Bone marrow (tissue), 2 donors: ENCODE measurements at regions not wholly inside any gene's neighbourhood (a gene's known extent, or its start where the extent isn't known, plus 50 kb on each side); places are given as distances from the start of the nearest gene placed in this dataset.
"Not testable (repeated sequence)": the region's sequence is repeated elsewhere in the genome, so short reads cannot be mapped to it uniquely, and the experiment has no call there.

Source experiments
- DNase-seq, 2 donors: peaks; one replicate each; lab custom pipeline; 2025; lab: John Stamatoyannopoulos, UW

DNA sequence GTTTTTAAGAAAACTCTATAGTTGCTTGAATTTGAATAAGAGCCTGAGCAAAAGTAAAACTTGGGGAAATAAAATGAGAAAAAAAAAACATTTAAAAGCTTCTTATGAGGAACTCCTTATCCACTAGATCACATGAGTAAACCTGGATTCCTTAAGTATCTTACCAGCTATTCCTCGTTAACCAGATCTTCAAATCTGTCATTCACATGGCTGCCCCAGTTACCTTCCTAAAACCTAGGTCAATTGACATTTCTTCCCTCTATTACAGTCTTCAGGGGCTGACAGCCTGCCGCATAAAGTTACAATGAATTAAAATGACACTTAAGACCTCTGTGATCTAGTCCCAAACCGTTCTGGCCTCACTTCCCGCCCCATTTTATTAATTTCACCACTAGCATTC, 583.6 kb downstream of the NR2F2 start:
- no peak for DNase-seq

DNA sequence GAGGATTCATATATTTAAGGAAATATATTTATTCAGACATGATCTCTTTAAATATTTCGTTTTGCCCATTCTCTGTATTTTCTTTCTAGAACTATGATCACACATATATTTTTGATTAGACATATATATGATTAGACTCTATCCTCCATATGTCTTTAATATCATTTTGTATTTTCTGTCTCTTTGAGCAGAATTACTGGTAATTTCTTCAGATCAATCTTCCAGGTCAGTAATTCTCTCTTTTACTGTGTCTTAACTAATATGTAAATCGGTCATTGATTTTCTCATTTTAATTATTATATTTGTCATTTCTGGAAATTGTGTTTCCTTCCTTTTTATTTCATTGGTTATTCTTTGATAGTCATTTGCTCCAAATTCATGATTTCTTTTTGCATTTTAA, 586.2 kb downstream of the NR2F2 start:
- no peak for DNase-seq

DNA sequence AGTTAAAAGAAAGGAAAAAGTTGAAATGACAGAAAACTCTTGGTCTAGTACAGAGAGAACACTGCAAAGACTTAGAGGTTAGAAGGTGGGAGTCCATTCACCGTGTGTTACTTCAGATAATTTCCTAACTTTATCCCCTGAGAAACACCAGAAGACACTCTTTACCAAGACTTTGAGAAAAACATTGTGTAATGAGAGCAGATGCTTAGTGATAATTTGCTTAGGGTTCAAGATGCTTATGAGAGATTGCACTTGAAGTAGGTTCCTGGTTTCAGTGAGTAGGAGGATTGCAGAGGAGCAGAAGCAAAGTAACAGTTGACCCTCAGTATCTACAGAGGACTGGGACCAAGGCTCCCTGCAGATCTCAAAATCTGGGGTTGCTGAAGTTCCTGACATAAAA, 594.1 kb downstream of the NR2F2 start:
- no peak for DNase-seq

DNA sequence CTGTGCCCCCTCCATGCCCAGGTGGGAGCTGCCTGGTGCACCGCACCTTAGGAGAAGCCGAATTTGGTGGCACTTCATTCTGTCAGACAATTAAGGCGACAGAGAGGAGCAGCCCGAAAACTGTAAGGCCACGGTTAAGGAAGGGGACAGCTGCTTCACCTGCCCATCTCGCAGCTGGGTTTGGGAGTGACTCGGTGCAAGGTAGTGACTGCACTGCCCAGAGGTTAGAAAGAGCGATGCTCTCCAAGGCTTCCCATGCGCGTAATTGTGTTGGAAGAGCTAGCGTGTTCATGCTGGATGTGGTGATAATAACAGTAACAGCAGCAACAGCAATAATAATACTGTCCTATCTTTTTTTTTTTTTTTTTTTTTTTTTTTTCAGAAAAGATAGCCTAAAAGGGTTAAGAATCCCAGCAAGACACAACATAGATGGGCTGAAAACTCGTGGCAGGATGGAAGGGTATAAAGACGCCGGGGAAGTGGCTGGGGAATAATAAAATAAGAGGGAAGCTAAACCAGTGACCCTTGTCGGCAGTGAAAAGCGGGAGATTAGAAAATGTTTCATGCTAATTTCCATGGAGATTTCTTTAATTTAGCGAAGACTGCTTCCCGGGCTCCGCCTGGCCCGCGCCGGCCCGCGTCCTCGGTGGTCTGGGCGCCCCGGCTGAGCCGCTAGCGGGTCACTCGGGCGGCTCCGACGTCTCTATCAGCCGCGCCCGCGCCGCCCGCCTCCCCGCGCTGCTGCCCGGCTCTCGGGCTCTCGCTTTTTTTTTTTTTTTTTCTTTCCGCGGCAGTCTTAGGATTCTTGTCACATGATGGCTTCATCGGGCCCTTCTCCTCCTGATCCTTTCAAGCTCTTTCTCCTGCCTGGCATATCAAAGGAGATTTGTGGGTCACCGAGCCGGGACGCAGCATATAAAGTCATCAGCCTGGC, 617.1 kb downstream of the NR2F2 start:
- no peak for DNase-seq

DNA sequence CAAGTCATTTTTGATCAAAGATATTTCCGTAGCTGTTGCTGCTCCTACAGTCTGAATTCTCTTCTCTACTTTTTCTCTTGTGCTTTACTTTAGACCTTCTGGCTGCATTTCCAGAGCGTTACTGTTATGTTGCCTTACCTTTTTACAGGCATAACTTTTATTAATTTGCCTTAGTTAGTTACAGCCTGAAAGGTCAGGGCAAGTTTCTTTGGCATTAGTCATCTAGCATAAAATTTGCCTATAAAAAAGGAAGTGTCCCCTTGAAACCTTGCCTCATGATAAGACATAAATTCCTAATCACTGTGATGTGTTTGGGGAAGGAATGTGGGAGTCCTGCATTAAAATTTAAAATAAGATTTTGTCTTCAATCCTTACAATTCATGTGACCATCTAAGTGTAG, 618.5 kb downstream of the NR2F2 start:
- no peak for DNase-seq

DNA sequence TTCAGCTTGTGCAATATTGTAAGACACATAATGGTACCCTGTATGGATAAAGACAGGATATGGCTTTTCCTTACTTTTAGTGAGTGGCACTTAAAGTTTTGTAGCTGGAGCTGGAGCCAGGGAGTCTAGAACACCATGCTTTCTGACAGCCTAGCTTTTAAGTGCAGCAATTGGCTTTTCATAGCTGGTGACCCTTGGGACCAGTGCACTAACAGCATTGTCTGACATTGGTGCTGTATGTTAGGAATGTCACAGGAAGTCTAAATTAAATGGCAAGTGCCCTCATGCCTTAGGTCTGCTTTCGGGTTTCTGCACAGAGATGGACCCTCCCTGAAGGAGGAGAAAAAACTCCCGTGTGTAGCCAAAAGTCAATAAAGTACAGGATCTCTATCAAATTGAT, 628.2 kb downstream of the NR2F2 start:
- DNase-seq: no peak

DNA sequence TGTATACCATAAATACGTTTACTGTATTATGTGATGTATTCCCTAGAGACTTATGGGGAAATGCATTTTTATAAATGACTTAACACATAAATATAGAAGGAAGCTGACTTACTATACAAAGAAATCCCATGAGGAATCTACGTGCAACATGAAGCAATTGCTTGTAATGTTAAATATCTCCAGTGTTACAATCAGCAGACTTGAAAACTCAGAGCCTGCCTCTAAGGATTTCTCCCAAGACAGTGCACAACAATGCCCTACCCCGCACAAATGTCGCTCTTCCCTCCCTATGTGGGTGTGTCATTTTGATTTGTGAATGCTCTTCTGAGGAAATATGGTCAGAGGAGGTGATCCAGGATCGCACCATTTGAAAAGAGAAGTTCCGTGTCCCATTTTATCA, 629.0 kb downstream of the NR2F2 start:
- DNase-seq: no peak

DNA sequence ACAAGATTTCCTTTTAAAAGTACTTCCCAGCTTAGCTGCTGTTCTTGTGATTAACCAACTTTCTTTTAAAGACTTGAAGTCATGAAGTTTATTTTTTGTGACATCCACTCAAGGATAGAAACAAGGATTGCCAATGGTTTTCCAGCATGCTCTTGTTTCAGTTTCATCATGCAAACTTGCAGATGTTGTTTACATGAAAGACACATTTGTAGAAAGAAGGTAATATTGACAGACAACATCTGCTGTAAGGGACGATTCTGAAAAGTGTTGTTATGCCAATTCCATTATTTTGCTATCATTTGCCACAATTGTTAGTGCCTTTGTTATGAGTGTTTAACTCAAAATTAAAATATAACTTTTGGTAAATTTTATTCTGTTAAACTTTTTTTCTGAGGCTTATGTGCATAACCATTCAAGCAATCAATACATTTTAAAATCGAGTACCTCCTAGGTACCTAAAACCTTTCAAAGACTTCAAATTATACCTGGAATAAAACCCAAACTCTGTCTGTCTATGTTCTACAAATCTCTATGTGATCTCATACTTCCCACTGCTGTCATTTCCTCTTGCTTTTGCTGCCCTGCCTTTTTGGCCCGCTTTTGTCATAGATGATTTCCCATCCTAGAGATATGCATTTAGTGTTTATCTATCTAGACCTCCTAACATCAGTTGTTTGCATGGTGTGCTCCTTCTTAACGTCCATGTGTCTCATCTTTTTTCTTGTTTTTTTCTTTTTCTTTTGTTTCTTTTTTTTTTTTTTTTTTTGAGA, 630.4 kb downstream of the NR2F2 start:
- DNase-seq: no peak

DNA sequence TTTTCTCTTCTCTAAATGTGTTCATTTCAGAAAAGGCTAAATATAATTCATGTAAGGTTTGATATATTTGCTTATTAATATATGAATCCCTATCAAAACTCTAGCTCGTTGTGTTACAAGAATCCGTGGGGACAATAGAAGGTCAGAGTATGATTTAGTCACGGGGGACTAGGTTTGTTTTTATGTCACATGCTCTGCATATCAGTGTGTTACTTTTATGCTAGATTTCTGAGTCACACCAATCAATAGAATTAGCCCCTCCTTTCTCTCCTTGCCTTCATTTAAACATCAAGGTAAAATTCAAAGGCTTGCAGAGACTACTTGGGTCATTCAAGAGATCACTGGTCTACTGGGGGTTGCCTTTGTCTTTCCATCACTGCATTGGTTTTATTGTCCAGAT, 636.1 kb downstream of the NR2F2 start:
- DNase-seq: no peak

DNA sequence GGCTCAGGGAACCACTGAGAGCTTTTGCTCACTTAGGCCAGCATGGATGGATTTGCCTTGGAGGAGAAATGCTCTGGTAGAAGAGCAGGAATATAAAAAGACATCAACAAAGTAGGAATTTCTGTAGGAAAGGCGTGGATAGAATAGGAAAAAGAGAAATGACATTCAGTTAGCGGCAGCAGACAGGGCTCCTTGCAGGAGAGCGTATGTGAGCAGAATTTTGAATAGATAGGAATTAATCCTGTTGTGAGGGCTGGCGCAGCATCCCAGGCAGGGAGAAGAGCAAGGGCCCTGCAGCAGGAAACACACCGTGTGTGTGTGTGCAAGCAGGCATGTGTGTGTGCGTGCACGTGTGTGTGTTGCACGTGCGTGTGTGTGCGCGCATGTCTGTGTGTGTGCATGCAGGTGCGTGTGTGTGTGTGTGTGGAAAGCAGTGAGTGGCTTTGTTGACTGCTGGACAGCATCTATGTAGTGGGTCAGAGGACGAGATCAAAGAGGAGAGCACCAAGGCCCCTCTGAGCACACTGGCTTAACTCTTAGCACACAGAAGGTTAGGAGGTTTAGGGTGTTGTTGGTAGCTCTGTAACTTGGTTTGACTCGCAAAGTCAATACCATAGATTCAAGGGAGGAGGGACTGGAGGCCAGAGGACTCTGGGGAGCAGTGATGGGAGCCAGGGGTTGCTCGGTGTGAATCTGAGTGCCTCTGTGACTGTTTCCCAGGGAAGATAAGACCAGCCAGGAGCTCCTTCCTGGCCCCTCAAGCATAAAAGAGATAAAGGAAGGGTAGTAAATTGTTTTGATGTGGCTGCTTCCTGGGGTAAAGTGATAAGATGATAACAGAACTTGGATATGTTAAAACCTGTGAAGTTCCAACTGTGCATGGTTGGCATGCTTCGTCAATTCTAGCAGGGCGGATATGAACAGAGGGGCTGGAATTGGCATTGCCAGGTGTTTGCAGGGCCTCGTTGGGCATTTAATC, 639.5 kb downstream of the NR2F2 start:
- DNase-seq: no peak

DNA sequence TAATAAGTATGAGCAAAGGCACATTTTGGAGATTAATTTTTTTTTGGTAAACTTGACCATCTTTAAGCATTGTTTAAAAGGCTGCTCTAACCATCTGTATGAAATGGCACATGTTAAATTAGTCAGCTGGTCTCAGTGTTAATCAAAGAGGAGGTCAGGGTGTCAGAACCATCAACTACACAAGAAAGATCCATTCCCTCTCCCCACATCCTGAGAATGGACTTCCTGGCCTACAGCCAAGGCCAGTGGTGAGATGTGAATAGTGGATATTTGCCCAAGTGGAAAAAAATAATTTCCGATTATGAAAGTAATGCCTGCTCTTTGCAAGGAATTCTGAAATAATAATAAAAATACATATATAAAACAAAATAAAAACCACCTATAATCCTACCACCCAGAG, 641.7 kb downstream of the NR2F2 start:
- no peak for DNase-seq

DNA sequence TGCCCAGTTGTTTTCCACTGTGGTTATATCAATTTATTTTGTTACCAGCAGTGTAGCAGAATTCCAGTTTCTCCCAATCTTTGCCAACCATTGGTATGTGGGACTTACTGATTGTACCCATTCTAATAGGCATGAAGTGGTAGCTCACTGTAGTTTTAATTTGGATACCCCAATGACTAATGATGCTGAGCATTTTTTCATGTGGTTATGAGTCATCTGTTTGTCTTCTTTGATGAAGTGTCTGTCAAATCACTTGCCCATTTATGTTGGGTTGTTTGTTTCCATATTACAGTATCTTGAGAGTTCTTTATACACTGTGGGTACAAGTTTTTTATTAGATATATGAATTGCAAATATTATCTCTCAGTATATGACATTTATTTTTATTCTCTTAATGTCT, 644.3 kb downstream of the NR2F2 start:
- DNase-seq: no peak

DNA sequence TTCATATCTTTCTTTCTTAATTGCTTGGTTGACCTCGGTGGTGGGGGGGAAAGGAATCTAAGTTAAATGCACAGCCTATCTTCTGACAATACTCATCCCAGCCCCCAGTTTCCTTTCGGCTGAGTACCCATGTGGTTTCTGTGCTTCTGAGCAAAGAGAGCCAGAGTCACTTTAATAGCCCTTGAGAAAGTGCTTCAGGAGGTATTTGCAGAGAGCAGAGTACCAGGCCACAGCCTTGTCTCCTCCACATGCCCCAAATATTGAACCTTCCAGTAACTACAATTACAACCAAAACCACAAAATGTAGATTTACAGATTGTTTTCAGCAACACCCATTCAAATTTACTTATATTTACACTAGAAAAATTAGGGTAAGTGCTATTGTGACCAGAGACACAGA, 647.4 kb downstream of the NR2F2 start:
- no peak for DNase-seq

DNA sequence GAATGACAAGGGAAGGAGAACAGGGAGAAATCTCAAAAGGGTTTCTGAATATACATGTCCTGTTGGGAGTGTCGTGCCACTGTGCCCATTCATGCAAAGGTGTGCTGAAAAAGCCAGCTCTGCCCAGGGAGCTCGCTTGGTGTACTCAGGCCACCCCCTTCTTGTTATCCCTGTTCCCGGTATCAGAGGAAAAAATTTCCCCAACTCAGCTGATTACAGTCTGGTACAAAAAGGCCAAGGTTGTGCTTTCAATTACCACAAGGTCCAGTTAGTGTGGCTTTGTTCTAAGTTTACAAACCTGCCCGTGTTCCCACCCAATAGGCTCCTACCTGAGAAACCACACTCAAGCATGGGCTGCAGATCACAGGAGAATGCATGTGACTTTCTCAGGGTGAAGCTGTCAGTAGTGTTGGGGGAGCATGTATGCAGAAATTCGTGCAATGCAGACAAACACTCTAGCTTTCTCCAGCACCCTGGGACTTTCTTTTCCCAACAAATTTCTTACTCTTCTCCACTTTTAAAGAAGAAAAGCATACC, 648.5 kb downstream of the NR2F2 start:
- no peak for DNase-seq

DNA sequence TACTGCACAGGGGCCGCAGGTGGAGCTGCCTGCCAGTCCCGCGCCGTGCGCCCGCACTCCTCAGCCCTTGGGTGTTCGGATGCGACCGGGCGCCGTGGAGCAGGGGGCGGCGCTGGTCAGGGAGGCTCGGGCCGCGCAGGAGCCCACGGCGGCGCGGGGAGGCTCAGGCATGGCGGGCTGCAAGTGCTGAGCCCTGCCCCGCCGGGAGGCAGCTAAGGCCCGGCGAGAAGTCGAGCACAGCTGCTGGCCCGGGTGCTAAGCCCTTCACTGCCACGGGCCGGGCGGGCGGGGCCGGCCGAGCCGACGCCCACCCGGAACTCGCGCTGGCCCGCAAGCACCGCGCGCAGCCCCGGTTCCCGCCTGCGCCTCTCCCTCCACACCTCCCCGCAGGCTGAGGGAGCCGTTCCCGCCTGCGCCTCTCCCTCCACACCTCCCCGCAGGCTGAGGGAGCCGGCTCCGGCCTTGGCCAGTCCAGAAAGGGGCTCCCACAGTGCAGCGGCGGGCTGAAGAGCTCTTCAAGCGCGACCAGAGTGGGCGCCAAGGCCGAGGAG, 653.7 kb downstream of the NR2F2 start:
- not testable (repeated sequence) for DNase-seq

DNA sequence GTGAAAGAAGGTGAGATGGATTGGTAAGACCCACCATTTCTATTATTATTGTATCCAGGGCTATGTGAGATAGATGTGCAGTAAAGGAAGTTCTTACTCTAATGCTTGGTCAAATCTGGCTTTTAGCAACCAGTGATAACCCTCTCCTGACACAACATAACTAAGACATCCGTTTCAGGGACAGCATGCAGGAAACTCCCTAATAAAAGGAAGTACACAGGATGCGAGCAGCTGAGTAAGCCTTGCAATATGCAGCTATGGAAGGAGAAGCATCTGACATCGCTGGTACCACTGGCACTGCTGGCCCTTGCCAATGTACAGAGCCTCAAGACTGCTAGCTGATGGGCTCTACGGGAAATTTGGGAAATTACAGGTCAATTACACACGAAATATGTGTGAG, 662.3 kb downstream of the NR2F2 start:
- DNase-seq: no peak

DNA sequence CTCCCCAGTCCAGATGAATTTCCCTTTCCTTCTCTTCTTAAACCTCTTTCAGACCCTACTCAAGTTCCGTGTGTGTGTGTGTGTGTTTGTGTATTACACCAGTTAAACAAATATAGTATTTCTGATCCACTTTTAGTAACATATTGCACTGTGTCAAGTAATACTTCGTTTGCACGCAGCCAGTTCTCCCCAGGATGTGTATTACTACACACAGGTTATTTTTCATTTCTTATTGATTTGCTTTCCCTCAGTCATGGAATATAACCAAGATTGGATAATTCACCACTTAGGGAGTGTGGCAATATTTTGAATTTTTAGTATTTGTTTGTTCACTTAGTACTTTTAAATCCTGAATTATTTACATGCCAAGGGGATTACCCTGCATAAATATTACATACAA, 667.0 kb downstream of the NR2F2 start:
- no peak for DNase-seq

DNA sequence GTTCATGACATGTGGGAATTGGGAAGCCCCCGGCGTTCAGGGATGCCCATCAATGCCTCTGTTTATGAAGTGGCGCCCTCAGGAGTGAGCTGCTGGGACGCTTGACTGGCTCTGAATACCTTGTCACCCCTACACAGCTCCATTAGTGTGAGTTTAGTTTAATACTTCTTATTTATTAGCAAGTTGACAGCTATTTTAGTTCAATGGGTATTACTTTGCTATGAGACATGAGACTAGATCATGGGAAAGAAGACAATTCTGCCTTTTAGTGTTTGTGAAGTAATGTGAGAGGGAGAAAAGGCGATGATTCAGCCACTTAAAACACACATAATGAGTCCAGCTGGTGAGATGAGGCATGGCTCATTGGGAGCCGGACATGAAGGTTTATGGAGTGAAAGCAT, 678.5 kb downstream of the NR2F2 start:
- DNase-seq: no peak

DNA sequence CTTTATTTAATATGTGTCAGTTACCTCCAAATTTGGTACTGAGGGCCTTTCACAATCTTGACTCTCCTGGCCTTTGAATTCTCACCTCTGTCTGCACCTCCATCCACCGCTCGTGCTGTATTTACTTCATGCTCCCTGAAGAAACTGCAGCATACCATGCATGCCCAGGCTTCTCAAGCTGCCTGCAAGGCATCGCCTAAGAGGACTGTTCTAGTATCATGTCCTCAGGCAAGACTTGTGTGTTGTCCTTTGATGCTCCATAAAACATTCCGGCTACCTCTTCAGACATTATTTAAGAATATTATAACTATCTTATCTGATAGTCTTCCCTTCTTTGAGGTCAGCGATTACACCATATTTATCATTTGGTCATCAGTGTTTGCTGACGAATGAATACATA, 682.5 kb downstream of the NR2F2 start:
- no peak for DNase-seq

DNA sequence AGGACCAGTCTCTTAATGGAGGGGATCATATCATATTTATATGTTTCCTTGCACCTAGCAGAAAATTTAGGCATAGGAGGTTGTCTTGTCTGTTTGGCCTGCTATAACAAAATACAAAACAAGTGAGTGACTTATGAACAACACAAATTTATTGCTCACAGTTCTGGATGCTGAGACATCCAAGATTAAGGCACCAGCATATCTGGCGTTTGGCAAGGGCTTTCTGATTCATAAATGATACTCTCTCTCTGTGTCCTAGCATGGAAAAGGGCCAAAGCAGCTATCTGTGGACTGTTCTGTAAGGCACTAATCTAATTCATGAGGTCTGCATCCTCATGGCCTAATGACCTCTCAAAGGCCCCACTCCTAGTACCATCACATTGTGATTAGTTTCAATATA, 683.0 kb downstream of the NR2F2 start:
- no peak for DNase-seq

DNA sequence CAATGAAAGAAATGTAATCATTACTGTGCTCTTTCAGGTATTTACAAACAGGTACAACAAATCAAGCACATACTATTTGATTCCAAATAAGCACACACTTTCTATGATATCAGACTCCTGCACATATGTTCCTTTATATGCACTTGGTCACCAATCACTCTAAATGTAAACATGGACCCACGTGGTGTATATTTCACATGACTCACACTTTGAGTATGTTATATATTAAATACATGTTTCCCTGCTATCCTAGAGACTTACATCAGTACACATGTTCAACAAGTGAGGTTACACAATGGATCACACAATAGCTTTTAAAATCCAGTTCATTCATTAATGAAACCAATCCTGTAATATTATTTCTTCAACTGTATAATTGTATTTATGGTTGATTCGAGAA, 683.5 kb downstream of the NR2F2 start:
- no peak for DNase-seq

DNA sequence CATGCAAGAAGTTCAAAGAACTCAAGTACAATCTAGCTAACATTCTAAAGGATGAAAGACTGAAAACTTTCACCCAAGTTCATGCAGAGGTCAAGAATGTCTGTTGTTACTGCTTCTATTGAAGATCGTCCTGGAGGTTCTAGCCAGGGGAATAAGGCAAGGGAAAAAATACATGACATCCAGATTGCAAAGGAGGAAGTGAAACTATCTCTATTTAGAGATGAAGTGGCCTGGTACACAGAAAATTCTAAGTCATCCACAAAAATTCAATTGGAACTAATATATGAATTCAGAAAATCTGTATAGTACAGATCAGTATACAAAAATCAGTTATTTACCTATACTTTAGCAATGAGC, 693.0 kb downstream of the NR2F2 start:
- DNase-seq: no peak
